AG09319 (cell line): ENCODE measurements at regions not wholly inside any gene's neighbourhood (a gene's known extent, or its start where the extent isn't known, plus 50 kb on each side); places are given as distances from the start of the nearest gene placed in this dataset.

Experiments
- DNase-seq: peaks from one replicate; pipeline ENCODE4 v3.0.0-alpha.2; 2010; ENCODE audit warnings: low read depth; ENCODE audit errors: extremely low read depth
- TF ChIP-seq, protein P1 (sequence below): IDR thresholded peaks from 2 replicates; pipeline ENCODE4 v1.5.1; 2011; ENCODE audit warnings: low read depth, mild to moderate bottlenecking, inconsistent platforms, low read length, moderate library complexity

GRCh38 chr21:17442165-17442564 is 70.7 kb upstream of the CXADR start:
- no peak for DNase-seq
- TF ChIP-seq, protein P1, sequence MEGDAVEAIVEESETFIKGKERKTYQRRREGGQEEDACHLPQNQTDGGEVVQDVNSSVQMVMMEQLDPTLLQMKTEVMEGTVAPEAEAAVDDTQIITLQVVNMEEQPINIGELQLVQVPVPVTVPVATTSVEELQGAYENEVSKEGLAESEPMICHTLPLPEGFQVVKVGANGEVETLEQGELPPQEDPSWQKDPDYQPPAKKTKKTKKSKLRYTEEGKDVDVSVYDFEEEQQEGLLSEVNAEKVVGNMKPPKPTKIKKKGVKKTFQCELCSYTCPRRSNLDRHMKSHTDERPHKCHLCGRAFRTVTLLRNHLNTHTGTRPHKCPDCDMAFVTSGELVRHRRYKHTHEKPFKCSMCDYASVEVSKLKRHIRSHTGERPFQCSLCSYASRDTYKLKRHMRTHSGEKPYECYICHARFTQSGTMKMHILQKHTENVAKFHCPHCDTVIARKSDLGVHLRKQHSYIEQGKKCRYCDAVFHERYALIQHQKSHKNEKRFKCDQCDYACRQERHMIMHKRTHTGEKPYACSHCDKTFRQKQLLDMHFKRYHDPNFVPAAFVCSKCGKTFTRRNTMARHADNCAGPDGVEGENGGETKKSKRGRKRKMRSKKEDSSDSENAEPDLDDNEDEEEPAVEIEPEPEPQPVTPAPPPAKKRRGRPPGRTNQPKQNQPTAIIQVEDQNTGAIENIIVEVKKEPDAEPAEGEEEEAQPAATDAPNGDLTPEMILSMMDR: no peak

- TF ChIP-seq, protein P1: no peak
- no peak for DNase-seq
Observed at GRCh38 chr21:17444828-17445227, 68.0 kb upstream of the CXADR start.

- TF ChIP-seq, protein P1: no peak
- no peak for DNase-seq
Observed at GRCh38 chr21:17446737-17447136, 66.1 kb upstream of the CXADR start.

GRCh38 chr21:17449701-17450100 is 63.1 kb upstream of the CXADR start:
- TF ChIP-seq, protein P1: no peak
- no peak for DNase-seq

DNA sequence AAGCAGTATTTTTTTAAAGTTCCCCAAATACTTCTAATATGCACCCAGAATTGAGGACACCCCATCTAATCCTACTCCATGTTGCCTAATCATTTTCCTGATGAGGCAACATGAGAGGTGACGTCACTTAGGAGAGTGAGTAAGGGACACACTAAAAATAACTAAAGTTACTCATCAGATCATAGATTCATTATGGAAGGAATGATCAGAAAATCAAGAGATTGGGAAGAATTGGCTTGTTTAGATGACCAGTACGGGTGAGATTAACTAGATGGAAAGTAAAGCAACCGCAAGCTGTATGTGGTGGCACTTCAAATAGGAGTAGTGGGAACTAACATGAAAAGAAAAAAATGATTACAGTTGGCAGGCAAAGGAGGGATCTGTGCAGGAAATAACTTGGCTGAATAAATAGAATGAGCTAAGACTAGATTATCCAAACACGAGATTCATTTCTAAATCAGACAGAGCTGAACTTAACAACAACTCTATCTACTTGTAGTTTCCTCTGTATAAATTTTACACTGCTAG is 61.4 kb upstream of the CXADR start:
- TF ChIP-seq, protein P1: no peak
- no peak for DNase-seq

DNA sequence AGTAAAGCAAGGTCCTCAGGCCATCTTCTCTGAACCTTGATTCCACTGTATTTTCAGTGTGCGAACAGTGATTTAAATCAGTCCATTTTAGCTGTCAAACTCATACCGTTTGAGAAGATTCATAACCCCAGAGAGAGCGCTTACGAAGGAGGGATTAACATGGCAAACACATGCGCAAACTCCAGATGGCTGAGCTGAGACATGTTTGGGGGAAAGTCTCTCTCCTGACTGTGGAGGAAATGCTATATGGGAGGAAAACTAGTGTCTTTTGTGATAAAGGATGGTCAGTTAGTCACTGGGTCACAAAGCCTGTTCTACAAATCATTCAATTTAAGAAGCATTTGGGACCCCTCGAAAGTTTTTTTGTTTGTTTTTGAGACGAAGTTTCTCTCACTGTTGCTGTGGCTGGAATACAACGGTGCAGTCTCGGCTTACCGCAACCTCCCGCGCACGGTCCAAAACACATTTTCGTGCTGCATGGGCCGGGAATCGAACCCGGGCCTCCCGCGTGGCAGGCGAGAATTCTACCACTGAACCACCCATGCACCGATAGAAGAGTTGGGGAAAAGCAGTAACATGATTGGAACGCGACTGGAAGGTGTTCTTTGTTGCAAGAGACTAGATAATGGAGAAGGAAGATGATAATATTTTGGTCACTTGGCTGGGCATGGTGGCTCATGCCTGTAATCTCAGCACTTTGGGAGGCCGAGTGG is 58.4 kb upstream of the CXADR start:
- TF ChIP-seq, protein P1: no peak
- peak; percentile 52 for DNase-seq

DNA sequence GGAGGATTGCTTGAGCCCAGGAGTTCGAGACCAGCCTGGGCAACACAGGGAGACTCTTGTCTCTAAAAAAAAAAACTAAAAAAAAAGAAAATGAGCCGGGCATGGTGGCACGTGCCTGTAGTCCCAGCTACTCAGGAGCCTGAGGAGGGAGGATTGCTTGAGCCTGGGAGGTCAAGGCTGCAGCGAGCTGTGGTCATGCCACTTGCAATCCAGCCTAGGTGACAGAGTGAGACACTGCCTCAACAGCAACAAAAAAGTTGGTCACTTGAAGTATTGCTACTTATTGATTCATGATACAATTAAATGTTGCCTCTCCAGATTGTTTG is 57.9 kb upstream of the CXADR start:
- no peak for DNase-seq
- TF ChIP-seq, protein P1: no peak
